ENCODE measurements at regions not wholly inside any gene's neighbourhood (a gene's known extent, or its start where the extent isn't known, plus 50 kb on each side); places are given as distances from the start of the nearest gene placed in this dataset.

GRCh38 chr19:31772915-31773314 is 423.7 kb upstream of the TSHZ3 start:
- no peaks in the 10 kb centered on the region for H3K36me3 ChIP-seq (replicated peaks; ENCODE audit: insufficient read depth, low read depth)
- H3K4me1 ChIP-seq (ENCODE audit: insufficient read depth) = no peaks in the 10 kb centered on the region
- no peak overlapping the region for H2AFZ ChIP-seq
- H3K9me3 ChIP-seq (ENCODE audit: low read depth) = no peaks in the 10 kb centered on the region
- no peak for TF ChIP-seq CTCF (IDR thresholded peaks at IDR 0.05; ENCODE audit: poor library complexity)
- no peak for TF ChIP-seq EZH2 (IDR thresholded peaks at IDR 0.05; ENCODE audit: borderline replicate concordance)
- no peak for TF ChIP-seq EZH2phosphoT487 (IDR thresholded peaks at IDR 0.05; ENCODE audit: low read depth, severe bottlenecking, unreplicated experiment)
- H3K27me3 ChIP-seq = no peaks in the 10 kb centered on the region
- no peaks in the 10 kb centered on the region for H4K20me1 ChIP-seq (ENCODE audit: insufficient read depth, poor library complexity, severe bottlenecking)
- DNase-seq (ENCODE audit: low spot score) = no peak
- no peak overlapping the region for H3K4me2 ChIP-seq
- 71% methylated on average over 5 of the region's 5 CpGs for WGBS (ENCODE audit: low lambda C conversion rate, missing lambda C conversion rate)
- H3K79me2 ChIP-seq = no peaks in the 10 kb centered on the region
- no peak overlapping the region for H3K4me3 ChIP-seq
- H3K27ac ChIP-seq = no peak overlapping the region
- no peaks in the 10 kb centered on the region for H3K9me2 ChIP-seq (replicated peaks; ENCODE audit: insufficient read depth)

GRCh38 chr19:31781542-31781941 is 432.3 kb upstream of the TSHZ3 start:
- no peak overlapping the region for H2AFZ ChIP-seq
- H3K4me3 ChIP-seq = no peak overlapping the region
- no peak for TF ChIP-seq CTCF (IDR thresholded peaks at IDR 0.05; ENCODE audit: poor library complexity)
- TF ChIP-seq EZH2 (IDR thresholded peaks at IDR 0.05; ENCODE audit: borderline replicate concordance) = no peak
- no peak for TF ChIP-seq EZH2phosphoT487 (IDR thresholded peaks at IDR 0.05; ENCODE audit: low read depth, severe bottlenecking, unreplicated experiment)
- H3K9me3 ChIP-seq (ENCODE audit: low read depth) = no peaks in the 10 kb centered on the region
- no peaks in the 10 kb centered on the region for H3K9me2 ChIP-seq (replicated peaks; ENCODE audit: insufficient read depth)
- H4K20me1 ChIP-seq (ENCODE audit: insufficient read depth, poor library complexity, severe bottlenecking) = no peaks in the 10 kb centered on the region
- no peak for DNase-seq (ENCODE audit: low spot score)
- H3K36me3 ChIP-seq (replicated peaks; ENCODE audit: insufficient read depth, low read depth) = no peaks in the 10 kb centered on the region
- WGBS (ENCODE audit: low lambda C conversion rate, missing lambda C conversion rate) = 90% methylated on average over 4 of the region's 4 CpGs
- H3K4me2 ChIP-seq = no peak overlapping the region
- H3K27ac ChIP-seq = no peak overlapping the region
- H3K79me2 ChIP-seq = no peaks in the 10 kb centered on the region
- no peaks in the 10 kb centered on the region for H3K4me1 ChIP-seq (ENCODE audit: insufficient read depth)
- no peaks in the 10 kb centered on the region for H3K27me3 ChIP-seq

DNA sequence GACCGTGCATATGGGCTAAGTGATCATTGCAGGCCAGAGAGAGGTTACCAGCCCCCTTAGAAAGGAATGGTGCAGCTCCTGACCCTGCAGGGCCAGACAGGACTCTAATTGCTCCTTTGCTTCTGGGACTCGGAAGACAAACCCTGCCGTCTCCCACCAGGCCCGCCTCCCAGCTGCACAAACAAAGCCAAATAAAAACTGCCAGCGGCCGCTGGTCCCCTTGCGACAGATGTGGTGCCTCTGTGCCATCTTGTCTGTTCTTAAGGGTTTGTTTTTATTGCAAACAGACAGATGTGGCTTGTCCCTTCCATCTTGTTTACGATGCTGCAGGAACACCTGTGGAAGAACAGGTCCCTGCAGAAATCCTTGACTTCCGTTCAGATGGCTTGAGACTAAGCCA is 434.4 kb upstream of the TSHZ3 start:
- Histone ChIP-seq H3K9me2 (replicated peaks; ENCODE audit: insufficient read depth) (no peaks in the 10 kb centered on the region), H2AFZ (no peak overlapping the region), H3K4me2 (no peak overlapping the region), H3K79me2 (no peaks in the 10 kb centered on the region), H3K27me3 (no peaks in the 10 kb centered on the region), H3K9me3 (ENCODE audit: low read depth) (no peaks in the 10 kb centered on the region), H3K4me1 (ENCODE audit: insufficient read depth) (no peaks in the 10 kb centered on the region), H3K36me3 (replicated peaks; ENCODE audit: insufficient read depth, low read depth) (no peaks in the 10 kb centered on the region), H4K20me1 (ENCODE audit: insufficient read depth, poor library complexity, severe bottlenecking) (no peaks in the 10 kb centered on the region), H3K27ac (no peak overlapping the region), H3K4me3 (no peak overlapping the region)
- no peak for TF ChIP-seq CTCF (IDR thresholded peaks at IDR 0.05; ENCODE audit: poor library complexity)
- TF ChIP-seq EZH2phosphoT487 (IDR thresholded peaks at IDR 0.05; ENCODE audit: low read depth, severe bottlenecking, unreplicated experiment) = no peak
- no peak for TF ChIP-seq EZH2 (IDR thresholded peaks at IDR 0.05; ENCODE audit: borderline replicate concordance)
- no peak for DNase-seq (ENCODE audit: low spot score)
- WGBS (ENCODE audit: low lambda C conversion rate, missing lambda C conversion rate) = 40% methylated on average over 9 of the region's 9 CpGs

- Histone ChIP-seq H3K27ac (no peak overlapping the region), H3K4me2 (no peak overlapping the region), H3K27me3 (no peaks in the 10 kb centered on the region), H3K9me2 (replicated peaks; ENCODE audit: insufficient read depth) (no peaks in the 10 kb centered on the region), H3K4me1 (ENCODE audit: insufficient read depth) (no peaks in the 10 kb centered on the region), H4K20me1 (ENCODE audit: insufficient read depth, poor library complexity, severe bottlenecking) (no peaks in the 10 kb centered on the region), H3K9me3 (ENCODE audit: low read depth) (no peaks in the 10 kb centered on the region), H3K36me3 (replicated peaks; ENCODE audit: insufficient read depth, low read depth) (no peaks in the 10 kb centered on the region), H2AFZ (no peak overlapping the region), H3K4me3 (no peak overlapping the region), H3K79me2 (no peaks in the 10 kb centered on the region)
- 35% methylated on average over 3 of the region's 3 CpGs for WGBS (ENCODE audit: low lambda C conversion rate, missing lambda C conversion rate)
- DNase-seq (ENCODE audit: low spot score) = no peak
- no peak for TF ChIP-seq CTCF (IDR thresholded peaks at IDR 0.05; ENCODE audit: poor library complexity)
Measured at GRCh38 chr19:31784671-31785101, 435.4 kb upstream of the TSHZ3 start.
